Stimulated activated CD8-positive, alpha-beta memory T cell treated with anti-CD3 and anti-CD28 coated beads, Interleukin-2, amount 100 ng/mL, for 48 hours (primary cell): ENCODE measurements at regions not wholly inside any gene's neighbourhood (a gene's known extent, or its start where the extent isn't known, plus 50 kb on each side); places are given as distances from the start of the nearest gene placed in this dataset.
"Not testable (repeated sequence)": the region's sequence is repeated elsewhere in the genome, so short reads cannot be mapped to it uniquely, and the experiment has no call there.

ENCODE experiments used
- DNase-seq, 2 donors: peaks; one replicate each; pipeline ENCODE4 v3.0.0-alpha.2; 2020; ENCODE audit warnings: low read depth in 2 of 2

DNA sequence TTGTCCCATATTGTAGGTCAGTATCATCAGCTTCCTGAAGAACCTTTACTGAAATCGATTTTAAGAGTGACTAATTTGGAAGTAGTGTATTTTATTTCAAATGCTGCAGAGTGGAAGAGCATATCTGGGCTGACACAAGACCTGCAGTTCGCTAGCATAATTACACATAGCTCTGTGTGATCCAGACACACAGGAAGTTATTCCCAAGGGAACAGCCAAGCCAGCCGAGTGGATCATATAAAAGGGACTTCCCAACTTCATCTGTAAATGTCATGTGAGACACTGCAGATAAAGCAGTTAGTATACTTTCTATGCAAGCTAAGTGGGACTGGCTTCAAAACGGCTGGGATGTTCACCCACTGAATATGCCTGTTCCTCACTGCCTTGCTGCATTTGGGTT, 760.4 kb downstream of the SLITRK1 start:
- no peak for DNase-seq

DNA sequence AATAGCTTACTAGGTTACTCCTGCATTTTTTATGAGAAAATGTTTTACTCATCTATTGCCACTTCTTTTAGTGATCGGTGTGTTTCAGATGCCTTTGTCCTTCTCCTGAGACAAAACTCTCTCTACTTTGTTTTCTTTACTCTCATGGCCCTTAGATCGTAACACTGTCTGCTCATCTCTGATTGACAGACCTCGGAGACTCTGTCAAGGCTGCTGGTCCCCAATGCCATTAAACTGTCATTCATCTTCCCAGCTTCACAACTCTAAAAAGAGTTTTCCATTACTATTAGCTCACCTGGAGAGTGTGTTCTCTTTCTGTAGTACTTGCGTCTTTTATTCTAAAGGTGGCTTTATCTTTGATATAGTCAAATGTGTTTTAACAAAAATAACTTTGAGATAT, 765.2 kb downstream of the SLITRK1 start:
- DNase-seq = no peak

DNA sequence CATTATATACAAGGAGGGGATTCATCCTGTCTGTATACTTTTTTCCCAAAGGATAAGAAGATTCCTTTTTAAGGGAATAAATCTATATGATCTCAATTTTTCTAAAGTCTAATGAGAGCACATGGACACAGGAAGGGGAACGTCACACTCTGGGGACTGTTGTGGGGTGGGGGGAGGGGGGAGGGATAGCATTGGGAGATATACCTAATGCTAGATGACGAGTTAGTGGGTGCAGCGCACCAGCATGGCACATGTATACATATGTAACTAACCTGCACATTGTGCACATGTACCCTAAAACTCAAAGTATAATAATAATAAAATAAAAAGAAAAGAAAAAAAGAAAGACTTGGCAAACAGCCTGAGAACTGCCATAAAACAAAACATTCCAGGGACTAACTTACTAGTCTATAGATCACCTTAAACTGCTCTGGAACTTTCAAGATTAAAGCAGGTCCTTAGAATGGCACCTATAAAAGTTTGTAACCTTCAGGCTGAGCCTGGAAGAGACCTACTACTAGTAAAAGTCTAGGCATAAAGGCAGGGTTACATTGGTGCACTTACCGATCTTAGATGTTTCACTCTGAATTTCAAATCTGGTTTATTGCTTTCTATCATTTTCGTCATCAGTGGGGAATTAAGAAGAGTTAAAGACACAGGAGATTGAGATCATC, 780.6 kb downstream of the SLITRK1 start:
- not testable (repeated sequence) for DNase-seq

DNA sequence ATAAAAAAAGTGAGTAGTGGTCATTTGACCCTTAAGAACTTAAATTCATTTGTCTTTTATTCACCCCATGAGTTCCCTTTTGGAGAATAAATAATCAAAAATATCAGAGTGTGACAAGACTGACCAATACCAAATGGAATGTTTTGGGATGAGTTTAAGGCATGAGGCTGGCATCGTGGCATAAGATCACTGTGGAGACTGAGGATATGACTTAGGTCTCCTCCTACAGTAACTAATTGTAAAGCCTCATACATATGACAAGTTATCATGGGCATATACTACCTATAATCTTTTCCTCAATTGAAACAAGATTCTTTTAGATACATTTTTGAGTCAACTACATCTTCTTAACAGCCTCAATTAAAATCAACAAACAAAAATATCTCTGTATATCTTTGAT, 782.0 kb downstream of the SLITRK1 start:
- no peak for DNase-seq

DNA sequence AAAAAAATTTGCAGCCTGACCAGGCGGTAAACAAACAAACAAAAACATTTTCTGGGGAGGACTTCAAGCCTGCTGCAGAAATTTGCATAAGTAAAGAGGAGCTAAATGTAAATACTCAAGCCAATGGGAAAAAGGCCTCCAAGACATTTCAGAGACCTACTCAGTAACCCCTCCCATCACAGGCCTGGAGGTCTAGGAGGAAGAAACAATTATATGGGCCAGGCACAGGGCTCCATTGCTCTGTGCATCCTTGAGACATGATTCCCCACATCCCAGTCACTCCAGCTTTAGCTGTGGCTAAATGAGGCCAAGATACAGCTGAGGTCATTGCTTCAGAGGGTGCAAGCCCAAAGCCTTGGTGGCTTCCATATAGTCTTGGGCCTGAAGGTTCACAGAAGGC, 793.4 kb downstream of the SLITRK1 start:
- no peak for DNase-seq

DNA sequence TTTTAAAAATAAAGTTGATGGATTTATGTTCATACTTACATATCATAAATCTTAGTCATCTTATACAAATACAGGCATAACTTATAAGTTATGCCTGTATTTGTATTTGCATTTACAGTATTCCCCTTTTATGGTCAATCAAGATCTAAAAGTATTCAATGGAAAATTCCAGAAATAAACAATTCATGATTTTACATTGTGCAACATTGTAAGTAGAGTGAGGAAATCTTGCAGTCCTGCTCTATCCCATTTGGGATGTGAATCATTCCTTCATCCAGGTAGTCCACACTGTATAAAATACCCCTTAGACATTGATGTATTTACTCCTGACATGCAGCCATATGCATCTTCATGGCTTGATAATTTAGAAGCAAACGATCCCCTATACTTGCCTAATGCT, 795.3 kb downstream of the SLITRK1 start:
- DNase-seq = no peak

DNA sequence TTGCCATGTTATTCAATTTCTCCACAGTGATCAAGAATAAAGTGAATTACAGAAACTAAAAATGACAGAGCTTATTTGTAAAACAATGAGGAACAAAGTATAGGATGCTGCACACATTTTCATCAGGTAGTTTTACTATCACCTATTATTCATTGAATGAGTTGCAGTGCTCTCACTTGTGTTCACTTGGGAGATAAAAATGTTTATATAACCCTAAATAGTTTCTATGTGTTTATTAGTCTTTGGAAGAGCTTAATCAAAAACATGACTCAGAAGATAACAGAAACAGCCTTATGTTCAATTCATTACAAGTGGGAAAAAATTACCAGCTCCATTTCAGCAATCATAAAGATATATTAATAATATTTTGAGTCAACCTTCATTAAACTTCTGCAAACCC, 796.2 kb downstream of the SLITRK1 start:
- no peak for DNase-seq

DNA sequence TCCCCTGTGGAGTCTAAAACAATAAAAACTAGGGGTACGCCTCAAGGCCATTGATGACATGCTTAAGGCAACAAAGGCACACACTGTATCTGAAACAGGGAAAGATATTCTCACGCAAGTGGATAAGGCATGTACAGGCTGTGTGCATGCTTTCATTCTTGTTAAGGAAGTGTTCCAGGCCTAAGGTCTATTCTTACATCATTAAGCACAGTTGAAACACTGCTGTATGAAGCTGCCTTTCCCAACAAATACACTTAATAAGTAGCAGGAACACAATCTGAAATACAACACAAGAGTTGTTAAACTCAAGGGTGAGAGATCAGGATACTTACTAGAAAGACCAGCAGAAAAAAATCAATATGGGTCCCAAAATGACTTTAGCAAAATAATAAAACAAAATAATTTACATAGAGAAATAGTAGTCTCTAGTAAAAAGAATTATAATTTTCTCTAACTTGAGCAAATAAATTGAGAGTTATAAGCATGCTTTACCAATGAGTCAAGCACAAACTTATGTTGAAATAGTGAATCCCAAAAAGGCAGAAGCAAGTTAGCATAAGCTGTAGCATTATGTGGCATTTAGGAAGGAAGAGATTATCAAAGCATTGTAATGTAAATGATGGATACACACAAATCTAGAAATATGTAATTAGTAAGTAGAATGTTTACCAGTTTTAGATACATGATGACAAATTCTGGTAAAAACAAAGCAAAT, 796.9 kb downstream of the SLITRK1 start:
- DNase-seq = no peak

DNA sequence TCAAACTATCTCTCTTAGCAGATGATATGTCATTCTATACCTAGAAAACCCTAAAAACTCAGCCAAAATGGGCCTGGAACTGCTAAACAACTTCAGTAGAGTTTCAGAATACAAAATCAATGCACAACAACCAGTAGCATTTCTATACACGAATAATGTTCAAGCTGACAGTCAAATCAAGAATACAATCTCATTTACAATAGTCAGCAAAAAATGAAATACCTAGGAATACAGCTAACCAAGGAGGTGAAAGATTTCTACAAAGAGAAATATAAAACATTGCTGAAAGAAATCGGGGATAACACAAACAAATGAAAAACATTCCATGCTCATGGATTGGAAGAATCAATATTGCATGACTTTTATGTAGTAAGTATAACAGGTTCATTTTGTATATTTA, 804.8 kb downstream of the SLITRK1 start:
- no peak for DNase-seq

DNA sequence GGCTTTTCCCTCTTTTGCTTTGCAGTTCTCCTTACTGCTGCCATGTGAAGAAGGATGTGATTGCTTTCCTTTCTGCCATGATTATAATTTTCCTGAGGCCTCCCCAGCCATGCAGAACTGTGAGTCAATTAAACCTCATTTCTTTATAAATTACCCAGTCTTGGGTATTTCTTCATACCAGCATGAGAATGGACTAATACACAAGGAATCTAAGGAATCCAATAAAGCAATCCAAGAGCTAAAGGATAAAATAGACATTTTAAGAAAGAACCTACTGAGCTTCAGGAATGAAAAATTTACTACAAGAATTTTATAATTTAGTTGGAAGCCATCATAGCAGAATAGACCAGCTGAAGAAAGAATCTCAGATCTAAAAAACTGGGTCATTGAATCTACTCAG, 808.3 kb downstream of the SLITRK1 start:
- DNase-seq = not testable (repeated sequence)

DNA sequence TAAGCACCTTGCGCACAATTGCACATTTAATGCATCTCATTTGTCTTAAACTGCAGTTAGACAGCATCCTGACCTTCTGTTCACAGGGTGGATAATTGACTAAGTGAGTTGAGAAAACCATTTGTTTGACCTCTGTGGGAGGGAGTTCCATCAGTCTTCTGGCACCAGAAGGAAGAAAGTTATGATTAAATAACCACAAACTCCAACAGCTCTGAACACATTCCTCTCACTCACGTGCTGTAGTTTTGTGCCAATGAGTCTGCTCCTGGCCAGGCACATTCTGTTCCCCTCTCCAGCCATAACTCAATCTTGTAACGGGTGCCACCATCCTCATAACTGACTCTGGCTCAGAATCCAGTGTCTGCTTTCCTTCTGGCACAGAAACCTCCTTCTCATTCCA, 817.2 kb downstream of the SLITRK1 start:
- DNase-seq = no peak

DNA sequence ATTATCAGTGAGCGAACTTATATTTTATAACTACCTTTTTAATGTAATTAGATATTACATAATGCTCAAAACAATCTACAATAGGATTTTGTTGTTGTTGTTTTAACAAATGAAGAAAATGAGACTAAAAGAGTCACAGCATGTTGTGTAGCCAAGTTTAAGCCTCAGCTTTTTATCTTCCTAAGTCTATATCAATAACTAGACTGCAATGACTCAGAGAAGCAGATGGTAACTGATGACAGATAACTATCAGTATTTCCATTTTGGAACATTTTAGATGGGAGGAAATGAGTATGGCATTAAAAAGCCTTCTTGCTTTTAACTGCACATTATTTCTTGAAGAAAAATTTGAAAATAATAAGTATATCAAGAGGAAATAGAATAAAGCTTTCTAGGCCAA, 825.2 kb downstream of the SLITRK1 start:
- no peak for DNase-seq

DNA sequence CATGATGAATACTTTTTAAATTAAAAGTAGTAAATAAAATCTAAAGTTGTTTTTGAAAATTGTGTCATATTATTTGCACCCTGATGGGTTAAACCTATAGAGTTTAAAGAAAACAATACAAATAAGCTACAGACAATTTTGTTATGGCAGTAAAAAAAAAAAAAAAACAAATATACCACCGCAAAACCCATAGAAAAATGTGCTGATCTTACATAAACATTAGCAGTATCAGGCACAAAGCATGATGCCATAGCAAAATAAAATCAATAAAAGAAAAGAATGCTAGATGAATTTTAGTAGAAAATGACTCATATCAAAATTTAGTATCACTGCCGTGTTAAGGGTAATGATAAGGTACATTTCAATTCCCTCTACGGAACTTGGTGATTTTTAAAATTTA, 826.0 kb downstream of the SLITRK1 start:
- DNase-seq = no peak

DNA sequence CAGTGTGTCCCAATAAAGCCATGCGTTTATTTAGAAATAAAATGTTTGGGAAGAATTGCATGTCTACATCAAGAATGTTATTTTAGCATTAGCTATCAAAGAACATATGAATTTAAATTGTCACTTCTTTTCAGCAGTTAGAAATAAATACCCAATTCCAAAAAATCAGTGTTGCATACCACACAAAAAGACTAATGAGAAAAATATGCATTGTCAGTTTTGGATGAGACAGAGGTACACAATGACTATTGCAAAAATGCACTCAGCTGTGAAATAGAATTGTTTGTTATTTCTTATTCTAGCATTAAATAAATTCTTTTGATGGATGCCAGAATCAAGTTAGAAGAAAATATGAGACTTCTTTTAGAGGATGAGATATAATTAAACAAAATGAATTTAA, 833.9 kb downstream of the SLITRK1 start:
- DNase-seq = no peak

DNA sequence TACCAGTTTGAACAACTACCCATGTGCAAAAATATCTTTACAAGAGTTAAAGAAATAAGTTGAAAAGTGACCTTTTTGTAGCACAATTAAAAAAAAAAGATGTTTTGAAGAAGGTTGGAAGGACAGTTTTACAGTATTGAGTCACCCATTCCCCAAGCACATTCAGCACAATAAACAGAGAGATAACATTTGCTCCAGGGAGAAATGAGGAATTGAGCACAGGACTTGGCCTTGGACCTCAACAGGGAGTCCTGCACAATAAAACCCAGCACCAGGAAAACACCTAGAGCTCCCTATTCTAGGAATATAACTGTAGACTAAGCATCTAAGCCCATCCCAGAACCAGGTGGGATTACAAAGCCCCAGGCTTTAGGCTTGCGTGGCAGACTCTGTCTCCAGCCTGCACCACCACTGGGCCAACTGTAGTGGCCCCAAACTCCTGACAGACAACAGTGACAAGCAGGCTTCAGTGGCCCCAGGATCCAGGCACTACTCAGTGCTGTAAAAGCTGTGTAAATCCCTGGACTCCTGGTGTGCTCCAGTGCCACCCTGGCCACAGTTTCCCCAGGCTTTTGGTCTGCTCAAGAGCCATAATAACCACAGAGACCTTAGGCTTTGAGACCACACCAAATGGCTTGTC, 857.2 kb downstream of the SLITRK1 start:
- no peak for DNase-seq

DNA sequence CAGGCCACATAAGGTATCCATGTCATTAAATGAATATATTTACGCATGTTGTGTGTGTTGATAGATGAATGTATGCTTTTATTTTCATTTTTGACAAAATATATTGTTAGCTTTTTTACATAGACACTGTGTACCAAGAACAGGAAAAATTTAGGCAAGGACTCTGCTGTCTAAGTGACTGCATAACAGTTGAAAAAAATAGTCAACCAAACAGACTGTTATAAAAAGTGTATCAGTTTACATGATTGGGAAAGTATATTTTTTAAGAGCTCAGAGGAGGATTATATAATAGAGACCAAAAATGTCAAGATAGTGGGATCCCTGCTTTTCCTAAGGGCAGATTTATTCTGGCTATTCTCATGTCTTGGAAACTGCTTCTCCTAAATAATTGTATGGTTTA, 858.0 kb downstream of the SLITRK1 start:
- no peak for DNase-seq

DNA sequence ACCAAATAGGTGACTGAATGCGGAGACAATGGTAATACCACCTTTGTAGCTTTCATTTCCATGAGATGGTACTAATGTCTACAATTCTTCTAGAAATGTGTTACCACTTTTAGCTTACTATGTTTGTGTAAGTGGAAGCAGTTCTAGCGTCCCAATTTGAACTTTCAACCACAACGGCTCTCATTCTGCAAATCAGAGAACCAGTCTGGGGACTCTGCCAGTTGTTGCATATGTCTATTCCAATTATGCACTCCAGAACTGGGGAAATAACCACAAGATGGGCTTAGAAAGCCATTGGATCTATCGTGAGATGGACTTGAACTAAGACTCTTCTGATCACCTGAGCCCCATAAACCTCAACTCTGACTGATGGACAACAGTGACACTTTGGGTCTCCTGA, 862.3 kb downstream of the SLITRK1 start:
- DNase-seq = no peak

DNA sequence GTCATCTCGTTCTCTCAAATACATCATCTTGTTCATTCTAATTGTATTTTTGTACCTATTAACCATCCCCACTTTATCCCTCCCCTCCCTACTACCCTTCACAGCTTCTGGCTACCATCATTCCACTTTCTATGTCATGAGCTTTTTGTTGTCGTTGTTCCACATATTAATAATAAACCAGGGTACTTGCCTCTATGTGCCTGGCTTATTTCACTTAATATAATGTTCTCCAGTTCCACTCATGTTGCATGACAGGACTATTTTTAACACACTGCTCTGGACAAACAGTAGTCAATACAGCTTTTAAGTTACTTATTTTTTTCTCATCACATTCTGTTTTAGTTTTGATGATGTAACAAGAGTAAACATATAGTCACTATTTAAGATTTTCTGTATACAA, 872.3 kb downstream of the SLITRK1 start:
- DNase-seq = no peak

DNA sequence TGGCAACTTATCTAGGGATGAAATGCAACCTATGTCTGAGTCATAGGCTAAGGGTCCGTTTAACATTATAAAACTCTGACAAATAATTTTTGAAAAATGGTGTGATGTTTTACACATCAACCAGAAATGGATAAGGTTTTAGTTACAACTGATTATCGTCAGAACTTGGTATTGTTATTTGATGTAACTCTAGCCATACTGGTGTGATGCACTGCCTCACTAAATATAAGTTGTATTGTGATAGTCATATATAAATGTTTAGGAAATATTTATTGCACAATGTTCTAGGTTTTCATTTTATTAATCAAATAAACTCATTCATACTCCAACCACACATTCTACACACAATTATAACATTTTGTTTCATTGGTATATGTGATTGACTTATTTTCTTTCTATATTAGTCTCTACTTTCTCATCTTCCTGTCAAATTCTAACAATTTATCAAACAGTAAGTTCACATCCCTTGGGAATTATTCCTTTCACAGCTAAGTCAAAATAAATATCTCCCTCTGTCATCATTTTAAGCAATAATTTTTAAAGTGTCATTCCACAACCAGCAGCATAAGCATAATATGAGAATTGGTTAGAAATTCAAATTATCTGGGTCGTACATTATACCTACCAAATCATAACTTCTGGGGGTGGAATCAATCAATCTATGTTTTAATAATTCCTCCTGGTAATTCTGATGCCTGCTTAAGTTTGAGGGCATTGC, 873.9 kb downstream of the SLITRK1 start:
- no peak for DNase-seq

DNA sequence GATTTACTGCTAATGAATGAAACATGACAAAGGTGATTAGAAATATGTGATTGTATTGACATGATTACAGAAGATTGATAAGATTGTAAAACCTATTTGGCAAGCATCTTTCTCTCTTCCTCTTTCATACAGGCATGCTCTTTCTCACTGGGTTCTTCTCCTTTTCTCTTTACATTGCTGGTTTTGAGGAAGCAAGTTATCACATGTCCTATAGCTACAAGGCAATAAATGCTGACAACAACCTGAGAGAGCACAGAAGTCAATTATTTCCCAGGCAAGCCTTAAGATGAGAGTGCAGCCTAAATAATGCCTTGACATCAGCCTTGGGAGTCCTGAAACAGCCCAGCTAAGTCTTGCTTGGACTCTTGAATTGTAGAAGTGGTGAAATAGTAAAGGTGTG, 875.0 kb downstream of the SLITRK1 start:
- no peak for DNase-seq

DNA sequence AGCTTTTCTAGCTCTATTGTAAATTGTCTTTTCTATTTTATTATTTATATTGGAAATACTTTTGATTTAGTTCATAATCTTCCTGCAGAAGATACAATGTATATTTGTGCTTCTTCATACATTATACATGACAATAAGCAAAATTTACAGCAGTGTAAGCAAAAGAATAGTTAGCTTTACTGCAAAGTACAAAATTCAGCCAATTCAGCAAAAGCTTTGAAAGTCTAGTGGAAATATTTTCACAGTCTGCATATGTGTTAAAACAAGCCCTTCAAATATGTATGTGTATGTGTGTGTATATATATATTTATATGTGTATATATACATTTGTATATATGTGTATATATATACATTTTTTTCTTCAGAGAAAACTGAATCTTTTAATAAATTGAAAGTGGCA, 879.1 kb downstream of the SLITRK1 start:
- no peak for DNase-seq

DNA sequence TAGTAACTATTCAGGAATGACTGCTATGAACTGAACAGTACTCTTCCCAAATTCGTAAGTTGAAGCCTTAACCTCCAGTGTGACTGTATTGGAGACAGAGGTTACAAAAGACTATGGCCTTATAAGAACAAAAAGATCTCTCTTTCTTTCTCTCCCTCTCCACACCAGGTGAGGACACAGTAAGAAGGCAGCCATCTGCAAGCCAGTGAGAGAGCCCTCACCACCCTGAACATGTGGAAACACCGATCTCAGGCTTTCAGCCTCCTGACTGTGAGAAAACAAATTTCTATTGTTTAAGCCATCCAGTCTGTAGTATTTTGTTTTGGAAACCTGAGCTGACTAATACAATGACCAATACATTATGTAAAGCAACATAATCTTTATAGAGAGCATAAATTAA, 888.9 kb downstream of the SLITRK1 start:
- no peak for DNase-seq

DNA sequence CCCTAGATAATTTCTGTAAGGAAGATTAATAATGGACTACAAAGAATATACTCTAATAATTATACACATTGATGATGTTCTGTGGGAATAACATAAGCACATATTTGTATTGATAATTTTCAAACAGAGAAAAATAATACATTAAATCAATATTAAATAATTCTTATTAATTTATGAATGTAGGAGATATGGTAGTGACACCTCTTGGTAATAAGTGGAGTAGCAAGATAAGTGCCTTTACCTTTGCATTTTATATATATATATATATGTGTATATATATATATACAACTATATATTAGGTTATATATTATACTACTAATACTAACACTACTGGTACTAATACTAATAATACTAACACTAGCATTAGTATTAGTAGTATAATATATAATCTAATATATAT, 905.8 kb downstream of the SLITRK1 start:
- DNase-seq = no peak
